Kidney (tissue), 13 donors: ENCODE measurements at regions not wholly inside any gene's neighbourhood (a gene's known extent, or its start where the extent isn't known, plus 50 kb on each side); places are given as distances from the start of the nearest gene placed in this dataset.

Experiments
- DNase-seq, 5 donors: peaks; one replicate each; pipeline ENCODE4 v3.0.0-alpha.2; 2013 to 2020
- FAIRE-seq: peaks from 2 replicates; lab custom pipeline; 2012; peaks lifted over from hg19 to GRCh38; lab: Jason Lieb, UNC
- H3K27ac ChIP-seq, 2 donors: one replicate each; pipeline ENCODE4 v1.7.0; 2013; ENCODE audit warnings: low read depth in 2 of 2, low read length in 2 of 2, inconsistent platforms in 1 of 2
- H3K27me3 ChIP-seq: one replicate; pipeline ENCODE4 v1.7.1; 2013; ENCODE audit warnings: low read length, inconsistent platforms; ENCODE audit not compliant: control insufficient read depth, insufficient read depth
- H3K36me3 ChIP-seq, 3 donors: one replicate each; pipeline versions ENCODE4 v1.7.0 to v1.7.1; 2013; ENCODE audit warnings: low read length in 3 of 3, control low read depth in 1 of 3, inconsistent platforms in 1 of 3; ENCODE audit not compliant: insufficient read depth in 3 of 3, control insufficient read depth in 2 of 3
- H3K4me1 ChIP-seq, 3 donors: one replicate each; pipeline versions ENCODE4 v1.7.0 to v1.7.1; 2013; ENCODE audit warnings: low read length in 3 of 3, inconsistent platforms in 1 of 3, low read depth in 1 of 3; ENCODE audit not compliant: control insufficient read depth in 2 of 3, insufficient read depth in 2 of 3
- H3K4me3 ChIP-seq, 3 donors: one replicate each; pipeline versions ENCODE4 v1.7.0 to v1.8.1; 2013; ENCODE audit warnings: low read length in 3 of 3, control low read depth in 1 of 3, inconsistent platforms in 1 of 3
- H3K9ac ChIP-seq, 3 donors: one replicate each; pipeline versions ENCODE4 v1.7.0 to v1.7.1; 2013; ENCODE audit warnings: low read length in 3 of 3, control low read depth in 1 of 3, inconsistent platforms in 1 of 3
- H3K9me3 ChIP-seq, 3 donors: one replicate each; pipeline versions ENCODE4 v1.7.0 to v1.7.1; 2013; ENCODE audit warnings: low read length in 3 of 3, control low read depth in 1 of 3, inconsistent platforms in 1 of 3; ENCODE audit not compliant: control insufficient read depth in 2 of 3, insufficient read depth in 1 of 3
- CTCF ChIP-seq: IDR thresholded peaks from 3 replicates; pipeline ENCODE4 v1.5.1; 2012; ENCODE audit warnings: mild to moderate bottlenecking, moderate library complexity, borderline replicate concordance; ENCODE audit not compliant: insufficient read depth; ENCODE audit errors: extremely low read depth
- intact Hi-C: fragments of 100-400 bp; cut with DNase I; formaldehyde crosslinking; loops from one replicate; pipeline ENCODE4 v1.11.1; 2022
- donor health status: control.
- donor health status: control.
- donor health status: control.
- donor health status: control.
- donor health status: control.
- donor health status: DM: yes; HTN: yes; CAD: no.
- donor health status: Normal renal cell carcinoma (clear cell type).

DNA sequence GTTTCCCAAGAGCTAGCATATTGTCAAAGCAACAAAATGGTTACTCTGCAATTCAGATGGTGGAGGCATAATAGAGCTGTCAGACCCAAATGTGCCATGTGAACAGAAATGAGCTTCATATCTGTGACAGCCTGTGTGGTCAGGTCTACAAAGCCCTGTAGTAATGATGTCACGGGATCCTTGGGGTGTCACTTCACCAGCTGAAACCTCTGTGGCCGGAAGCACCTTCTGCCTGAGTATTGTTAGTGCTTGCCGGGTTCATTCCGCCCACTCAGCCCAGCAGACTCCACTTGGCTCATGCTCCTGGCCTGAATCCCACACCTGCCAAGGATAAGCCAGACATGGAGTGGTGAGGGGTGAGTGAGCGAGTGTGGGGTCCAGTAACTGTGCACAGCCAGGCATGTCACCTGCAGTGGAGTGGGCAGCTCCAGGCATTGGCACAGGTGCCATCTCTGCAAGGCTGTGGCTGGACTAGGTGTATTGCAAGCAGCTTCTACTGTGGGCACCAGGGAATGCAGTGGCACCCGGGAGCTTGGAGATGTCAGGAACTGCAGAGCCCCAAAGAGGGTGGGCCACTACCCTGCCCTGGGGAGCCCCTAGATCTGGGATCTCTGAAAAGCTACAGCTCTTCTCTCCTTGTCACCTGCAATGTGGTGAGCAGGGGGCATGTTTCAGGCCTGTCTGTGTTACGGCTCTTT lies 341.9 kb upstream of the CHRM2 start:
- no peak for FAIRE-seq
- Histone ChIP-seq H3K4me3 (no peak overlapping the region), H3K4me1 (no peaks in the 10 kb centered on the region), H3K27ac (no peak overlapping the region), H3K36me3 (no peaks in the 10 kb centered on the region), H3K9me3 (no peaks in the 10 kb centered on the region), H3K27me3 (no peaks in the 10 kb centered on the region), H3K9ac (no peak overlapping the region)
- intact Hi-C loops: no loop called here
- DNase-seq: no peak
- no peak for TF ChIP-seq CTCF

GRCh38 chr7:136523571-136523970 lies 344.9 kb upstream of the CHRM2 start:
- TF ChIP-seq CTCF: no peak
- intact Hi-C loops: no loop called here
- Histone ChIP-seq H3K9ac (no peak overlapping the region), H3K27ac (no peak overlapping the region), H3K27me3 (no peaks in the 10 kb centered on the region), H3K4me1 (no peaks in the 10 kb centered on the region), H3K36me3 (no peaks in the 10 kb centered on the region), H3K4me3 (no peak overlapping the region), H3K9me3 (no peaks in the 10 kb centered on the region)
- FAIRE-seq (no peak), DNase-seq (no peak)

GRCh38 chr7:136517971-136518370 lies 350.5 kb upstream of the CHRM2 start:
- no peak overlapping the region for H3K9ac ChIP-seq
- no peak for FAIRE-seq
- H3K9me3 ChIP-seq: no peaks in the 10 kb centered on the region
- no peak overlapping the region for H3K27ac ChIP-seq
- H3K27me3 ChIP-seq: no peaks in the 10 kb centered on the region
- no peak overlapping the region for H3K4me3 ChIP-seq
- H3K36me3 ChIP-seq: no peaks in the 10 kb centered on the region
- intact Hi-C loops: no loop called here
- no peak for TF ChIP-seq CTCF
- no peaks in the 10 kb centered on the region for H3K4me1 ChIP-seq
- no peak for DNase-seq

DNA sequence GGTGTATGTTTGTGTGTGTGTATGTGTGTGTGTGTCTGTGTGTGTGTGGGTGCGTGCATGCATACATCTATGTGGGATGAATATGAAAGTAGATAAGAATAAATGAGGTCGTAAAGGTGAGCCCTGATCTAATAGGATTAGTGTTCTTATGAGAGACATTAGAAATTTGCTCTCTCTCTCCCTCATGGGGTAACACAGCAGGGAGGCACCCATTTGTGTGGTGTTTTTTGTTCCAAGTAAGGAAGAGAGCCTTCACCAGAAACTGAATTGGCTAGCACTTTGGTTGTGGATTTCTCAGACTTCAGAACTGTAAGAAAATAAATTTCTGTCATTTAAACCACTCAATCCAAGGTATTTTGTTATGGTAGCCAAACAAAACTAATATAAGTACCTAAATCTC lies 353.7 kb upstream of the CHRM2 start:
- Histone ChIP-seq H3K27me3 (no peaks in the 10 kb centered on the region), H3K4me3 (no peak overlapping the region), H3K27ac (no peak overlapping the region), H3K4me1 (no peaks in the 10 kb centered on the region), H3K9ac (no peak overlapping the region), H3K36me3 (no peaks in the 10 kb centered on the region), H3K9me3 (no peaks in the 10 kb centered on the region)
- no peak for TF ChIP-seq CTCF
- DNase-seq (no peak), FAIRE-seq (no peak)
- intact Hi-C loops: no loop called here
